ENCODE measurements at regions not wholly inside any gene's neighbourhood (a gene's known extent, or its start where the extent isn't known, plus 50 kb on each side); places are given as distances from the start of the nearest gene placed in this dataset.
"Not testable (repeated sequence)": the region's sequence is repeated elsewhere in the genome, so short reads cannot be mapped to it uniquely, and the experiment has no call there.

DNA sequence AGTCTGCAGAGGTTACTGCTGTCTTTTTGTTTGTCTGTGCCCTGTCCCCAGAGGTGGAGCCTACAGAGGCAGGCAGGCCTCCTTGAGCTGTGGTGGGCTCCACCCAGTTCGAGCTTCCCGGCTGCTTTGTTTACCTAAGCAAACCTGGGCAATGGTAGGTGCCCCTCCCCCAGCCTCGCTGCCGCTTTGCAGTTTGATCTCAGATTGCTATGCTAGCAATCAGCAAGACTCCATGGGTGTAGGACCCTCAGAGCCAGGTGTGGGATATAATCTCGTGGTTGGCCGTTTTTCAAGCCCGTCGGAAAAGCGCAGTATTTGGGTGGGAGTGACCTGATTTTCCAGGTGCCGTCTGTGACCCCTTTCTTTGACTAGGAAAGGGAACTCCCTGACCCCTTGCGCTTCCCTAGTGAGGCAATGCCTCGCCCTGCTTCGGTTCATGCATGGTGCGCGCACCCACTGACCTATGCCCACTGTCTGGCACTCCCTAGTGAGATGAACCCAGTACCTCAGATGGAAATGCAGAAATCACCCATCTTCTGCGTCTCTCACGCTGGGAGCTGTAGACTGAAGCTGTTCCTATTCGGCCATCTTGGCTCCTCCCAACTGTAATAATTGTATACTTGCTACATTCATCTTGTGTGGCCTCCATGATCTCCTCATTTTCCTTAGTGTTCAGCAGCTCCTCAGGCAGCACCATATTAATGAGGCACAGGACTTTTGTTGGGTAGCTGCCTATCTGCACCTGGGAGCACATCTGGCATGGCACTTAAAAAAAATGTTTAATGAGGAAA lies 391.4 kb downstream of the BCKDHB start:
- peak in 1 of 2 experiments; percentile 51 for DNase-seq (ENCODE audit: low read depth in 1 of 2, low spot score in 2 of 2)
- WGBS, 2 experiments (ENCODE audit: extremely low coverage in 1 of 2, insufficient coverage in 1 of 2, insufficient read length in 1 of 2, insufficient replicate concordance in 2 of 2, low coverage in 1 of 2, low lambda C conversion rate in 2 of 2, missing lambda C conversion rate in 1 of 2), result 85% methylated on average over 16 of the region's 18 CpGs; no CpG with 5 or more reads in 1 of the 2 experiments
- H3K4me3 ChIP-seq (ENCODE audit: extremely low read depth in 1 of 4, insufficient read depth in 2 of 4, low read depth in 3 of 4, low read length in 4 of 4), result not testable (repeated sequence)

More for the DNA sequence above, 391.4 kb downstream of the BCKDHB start:
- H3K36me3 ChIP-seq (ENCODE audit: control insufficient read depth in 2 of 4, insufficient read depth in 4 of 4, low read length in 3 of 4); H3K9ac ChIP-seq (replicated peaks in 1 of 4; ENCODE audit: extremely low read depth in 1 of 4, low read depth in 3 of 4, low read length in 3 of 4); H3K23me2 ChIP-seq (ENCODE audit: low read depth, low read length); H3K4ac ChIP-seq (replicated peaks; ENCODE audit: insufficient read length, low read depth, low read length); H3K27me3 ChIP-seq (replicated peaks in 1 of 4; ENCODE audit: control insufficient read depth in 3 of 4, extremely low read depth in 1 of 4, insufficient read depth in 3 of 4, low read length in 3 of 4); FAIRE-seq; H4K8ac ChIP-seq (ENCODE audit: extremely low read depth, insufficient read depth, low read length); CTCF ChIA-PET (ENCODE audit: partially characterized antibody); H4K91ac ChIP-seq (replicated peaks; ENCODE audit: insufficient read length, low read length); H2BK120ac ChIP-seq (replicated peaks; ENCODE audit: low read depth, low read length); H3K9me3 ChIP-seq (ENCODE audit: insufficient read depth in 2 of 2, low read depth in 1 of 2, low read length in 1 of 2); H3K18ac ChIP-seq (ENCODE audit: extremely low read depth, low read length); H4K5ac ChIP-seq (ENCODE audit: insufficient read length, low read depth, low read length); H3K56ac ChIP-seq (replicated peaks; ENCODE audit: insufficient read length, low read depth, low read length); H2AK5ac ChIP-seq (ENCODE audit: low read depth, low read length); POLR2A ChIA-PET (ENCODE audit: partially characterized antibody); H3K14ac ChIP-seq (ENCODE audit: insufficient read length); H3K79me1 ChIP-seq (ENCODE audit: low read depth, low read length); H3K27ac ChIP-seq (ENCODE audit: low read depth, low read length); H3K23ac ChIP-seq (ENCODE audit: insufficient read length); H4K20me1 ChIP-seq (replicated peaks in 1 of 2; ENCODE audit: control insufficient read depth in 1 of 2, insufficient read depth in 2 of 2, low read length in 2 of 2); H3K79me2 ChIP-seq (ENCODE audit: control insufficient read depth in 1 of 2, insufficient read depth in 2 of 2, low read length in 2 of 2); H2BK15ac ChIP-seq (ENCODE audit: low read length); H3K4me1 ChIP-seq (replicated peaks in 1 of 4; ENCODE audit: control insufficient read depth in 3 of 4, insufficient read depth in 4 of 4, low read length in 3 of 4); H2BK20ac ChIP-seq (ENCODE audit: low read length): not testable (repeated sequence)
- H2BK5ac ChIP-seq (ENCODE audit: low read depth, low read length), result peak overlapping the region; percentile 52; the same call in 1 of the 2 replicates
- H2AFZ ChIP-seq (ENCODE audit: low read length), result peak overlapping the region; percentile 29; the same call in 1 of the 2 replicates
- 0 out of 4 replicates have a peak overlapping the region, but pooled peaks of 1 of the 2 experiments have one; percentile 24 for H3K4me2 ChIP-seq (ENCODE audit: insufficient read depth in 1 of 2, low read depth in 2 of 2, low read length in 2 of 2)
- 0 out of 2 replicates have a peak overlapping the region, but pooled peaks have one; percentile 17 for H2BK12ac ChIP-seq (ENCODE audit: low read depth, low read length)

Data from H1 (cell line).